Activated CD4-positive, alpha-beta T cell treated with anti-CD3 and anti-CD28 coated beads, Interleukin-2, amount 10 ng/mL, durations not matched to agents 7 days and 5 days (primary cell): ENCODE measurements at regions not wholly inside any gene's neighbourhood (a gene's known extent, or its start where the extent isn't known, plus 50 kb on each side); places are given as distances from the start of the nearest gene placed in this dataset.
"Not testable (repeated sequence)": the region's sequence is repeated elsewhere in the genome, so short reads cannot be mapped to it uniquely, and the experiment has no call there.

Experiments used
- CTCF ChIA-PET: fragments of 350-600 bp; sonication (Branson Sonifier 250); formaldehyde crosslinking; loops from one replicate; lab custom pipeline; 2021; ENCODE audit warnings: antibody characterized with exemption; lab: Charles Lee
- POLR2A ChIA-PET: fragments of 350-600 bp; sonication (Branson Sonifier 250); formaldehyde crosslinking; loops from one replicate; lab custom pipeline; 2021; ENCODE audit warnings: antibody characterized with exemption; lab: Charles Lee
- DNase-seq: peaks from one replicate; pipeline ENCODE4 v3.0.0-alpha.2; 2020
- H3K27ac Mint-ChIP-seq: one replicate; pipeline ENCODE4 v1.8.0; 2021; ENCODE audit warnings: mild to moderate bottlenecking, moderate library complexity, mixed read lengths
- H3K27me3 Mint-ChIP-seq: one replicate; pipeline ENCODE4 v1.8.0; 2021; ENCODE audit warnings: mixed read lengths
- H3K36me3 Mint-ChIP-seq: one replicate; pipeline ENCODE4 v1.8.0; 2021; ENCODE audit warnings: low read depth, mixed read lengths
- H3K4me1 Mint-ChIP-seq: one replicate; pipeline ENCODE4 v1.8.0; 2021; ENCODE audit warnings: mixed read lengths
- H3K4me3 Mint-ChIP-seq: one replicate; pipeline ENCODE4 v1.8.0; 2021; ENCODE audit warnings: mild to moderate bottlenecking, moderate library complexity, mixed read lengths
- H3K9me3 Mint-ChIP-seq: one replicate; pipeline ENCODE4 v1.8.0; 2021; ENCODE audit warnings: mixed read lengths

DNA sequence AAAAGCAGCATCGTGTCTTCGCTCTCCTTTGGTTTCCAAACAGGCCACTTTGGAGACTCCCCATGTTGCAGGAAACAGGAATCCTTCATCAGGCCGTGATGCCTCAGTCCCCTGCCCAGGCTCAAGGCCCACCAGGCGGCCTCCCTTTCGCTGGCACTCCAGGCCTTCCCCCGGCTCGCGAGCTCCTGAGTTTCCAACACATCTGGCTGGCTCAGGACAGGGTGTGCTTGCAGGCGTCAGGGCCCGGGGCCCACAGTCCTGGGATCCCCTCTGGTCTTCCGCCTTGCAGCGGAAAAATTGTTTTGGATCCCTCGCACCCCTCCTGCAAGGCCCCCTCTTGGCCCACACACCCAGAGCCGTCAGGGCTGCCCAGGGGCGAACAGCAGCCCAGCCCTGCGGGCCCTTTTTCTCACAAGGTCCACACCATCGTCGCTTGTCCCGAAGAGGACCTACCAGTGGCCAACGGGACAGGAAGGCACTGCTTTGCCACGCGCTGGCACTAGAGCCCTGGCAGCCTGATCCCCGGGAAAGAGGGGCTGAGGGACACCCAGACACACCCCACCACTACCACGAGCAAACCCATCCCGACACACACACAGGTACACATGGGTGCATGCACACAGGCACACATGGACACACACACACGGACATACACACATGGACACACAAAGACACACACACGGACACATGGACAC, 1930.9 kb upstream of the DEFB115 start:
- CTCF ChIA-PET, result no interaction called here
- H3K9me3 Mint-ChIP-seq, result peaks cover 43% of the 10 kb centered on the region
- no peak overlapping the region for H3K4me3 Mint-ChIP-seq
- H3K4me1 Mint-ChIP-seq, result peaks cover 2% of the 10 kb centered on the region
- H3K27ac Mint-ChIP-seq, result no peak overlapping the region
- H3K36me3 Mint-ChIP-seq, result peaks cover 4% of the 10 kb centered on the region
- no peak for DNase-seq
- no peaks in the 10 kb centered on the region for H3K27me3 Mint-ChIP-seq
- POLR2A ChIA-PET, result no interaction called here

DNA sequence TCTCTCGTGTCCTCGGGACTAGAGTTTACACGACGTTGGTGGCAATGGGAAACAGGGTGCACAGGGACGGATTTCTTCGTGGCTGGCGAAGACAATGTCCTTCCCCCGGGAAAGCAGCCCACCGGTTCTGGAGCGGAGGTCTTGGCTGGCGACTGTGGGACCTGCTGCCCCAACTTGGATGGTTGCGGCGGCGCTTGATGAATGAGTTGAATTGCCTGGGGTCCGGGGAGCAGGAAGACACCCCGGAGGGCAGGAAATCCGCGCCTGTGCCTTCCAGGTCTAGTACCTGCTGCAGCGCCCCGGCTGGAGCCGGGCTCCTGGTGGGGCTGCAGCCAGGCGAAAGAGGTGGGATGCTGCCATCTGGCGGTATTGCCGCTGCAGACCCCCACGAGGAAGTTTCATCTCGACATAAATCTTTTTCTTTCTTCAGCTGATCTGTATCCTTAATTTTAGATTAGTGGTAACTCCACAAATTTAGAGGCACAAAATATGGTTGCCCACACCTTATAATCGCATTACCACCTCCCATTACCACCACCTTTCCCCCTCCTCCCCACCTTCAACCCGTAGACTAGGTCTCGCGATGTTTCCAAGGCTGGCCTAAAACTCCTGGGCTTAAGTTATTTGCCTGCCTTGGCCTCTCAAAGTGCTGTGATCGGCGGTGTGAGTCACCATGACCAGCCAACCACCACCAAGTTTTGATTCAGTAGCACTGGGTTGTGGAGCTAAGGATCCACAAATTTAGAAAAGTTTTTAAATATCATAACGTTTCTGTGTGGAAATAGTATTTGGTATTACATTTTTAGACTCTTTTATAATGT, 1929.7 kb upstream of the DEFB115 start:
- H3K9me3 Mint-ChIP-seq, result peaks cover 52% of the 10 kb centered on the region
- H3K4me3 Mint-ChIP-seq, H3K27me3 Mint-ChIP-seq, POLR2A ChIA-PET, H3K36me3 Mint-ChIP-seq, CTCF ChIA-PET, H3K27ac Mint-ChIP-seq, H3K4me1 Mint-ChIP-seq, DNase-seq: not testable (repeated sequence)

DNA sequence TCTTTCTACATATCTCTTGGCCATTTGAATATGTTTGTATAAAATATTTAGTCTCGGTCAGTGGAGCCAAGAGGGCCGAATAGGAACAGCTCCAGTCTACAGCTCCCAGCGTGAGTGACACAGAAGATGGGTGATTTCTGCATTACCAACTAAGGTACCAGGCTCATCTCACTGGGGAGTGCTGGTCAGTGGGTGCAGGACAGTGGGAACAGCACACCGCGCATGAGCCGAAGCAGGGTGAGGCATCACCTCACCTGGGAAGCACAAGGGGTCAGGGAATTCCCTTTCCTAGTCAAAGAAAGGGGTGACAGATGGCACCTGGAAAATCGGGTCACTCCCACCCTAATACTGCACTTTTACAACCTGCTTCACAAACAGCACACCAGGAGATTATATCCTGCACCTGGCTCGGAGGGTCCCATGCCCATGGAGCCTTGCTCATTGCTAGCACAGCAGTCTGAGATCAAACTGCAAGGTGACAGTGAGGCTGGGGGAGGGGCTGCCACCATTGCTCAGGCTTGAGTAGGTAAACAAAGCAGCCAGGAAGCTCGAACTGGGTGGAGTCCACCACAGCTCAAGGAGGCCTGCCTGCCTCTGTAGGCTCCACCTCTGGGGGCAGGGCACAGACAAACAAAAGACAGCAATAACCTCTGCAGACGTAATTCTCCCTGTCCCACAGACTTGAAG, 1926.9 kb upstream of the DEFB115 start:
- H3K27me3 Mint-ChIP-seq, H3K27ac Mint-ChIP-seq, CTCF ChIA-PET, H3K4me3 Mint-ChIP-seq, H3K36me3 Mint-ChIP-seq, H3K4me1 Mint-ChIP-seq, DNase-seq, POLR2A ChIA-PET: not testable (repeated sequence)
- H3K9me3 Mint-ChIP-seq, result peaks cover 58% of the 10 kb centered on the region

DNA sequence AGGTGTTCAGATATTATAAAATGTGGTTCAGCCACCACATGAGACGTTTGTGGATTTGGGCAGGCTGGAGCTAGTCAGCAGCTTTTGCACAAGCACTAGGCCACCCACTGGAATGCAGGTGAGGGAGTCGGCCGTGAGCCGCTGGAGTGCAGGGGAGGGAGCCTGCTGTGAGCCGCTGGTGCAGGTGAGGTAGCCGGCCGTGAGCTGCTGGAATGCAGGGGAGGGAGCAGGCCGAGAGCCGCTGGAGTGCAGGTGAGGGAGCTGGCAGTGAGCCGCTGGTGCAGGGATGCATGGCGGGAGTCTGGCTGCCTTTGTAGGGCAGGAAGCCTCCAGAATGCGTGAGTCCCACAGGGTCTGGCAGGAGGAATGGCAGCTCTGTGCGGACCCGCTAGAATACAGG, 1907.6 kb upstream of the DEFB115 start:
- H3K9me3 Mint-ChIP-seq, result peaks cover 24% of the 10 kb centered on the region
- peaks cover 1% of the 10 kb centered on the region for H3K36me3 Mint-ChIP-seq
- ChIA-PET CTCF (interaction anchor here (0.7 kb wide), 1 partner anchor 27 kb away, joined by 3 read pairs; no protein-coding TSS in a partner anchor), POLR2A (no interaction called here)
- no peaks in the 10 kb centered on the region for H3K4me1 Mint-ChIP-seq
- H3K27ac Mint-ChIP-seq, result no peak overlapping the region
- no peaks in the 10 kb centered on the region for H3K27me3 Mint-ChIP-seq
- H3K4me3 Mint-ChIP-seq, result no peak overlapping the region
- no peak for DNase-seq

DNA sequence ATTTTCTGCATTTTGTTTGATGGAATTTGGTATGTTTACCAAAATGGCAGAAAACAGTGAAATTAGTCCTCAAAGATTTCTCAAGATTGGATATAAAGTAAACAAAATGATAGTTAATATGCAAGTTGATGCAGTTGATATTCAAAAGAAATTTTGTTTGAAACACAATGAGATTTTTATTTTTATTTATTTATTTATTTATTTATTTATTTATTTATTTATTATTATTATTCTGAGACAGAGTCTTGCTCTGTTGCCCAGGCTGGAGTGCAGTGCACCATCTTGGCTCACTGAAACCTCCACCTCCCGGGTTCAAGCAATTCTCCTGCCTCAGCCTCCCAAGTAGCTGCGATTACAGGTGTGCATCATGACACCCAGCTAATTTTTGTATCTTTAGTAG, 1881.5 kb upstream of the DEFB115 start:
- H3K4me1 Mint-ChIP-seq, H3K9me3 Mint-ChIP-seq, CTCF ChIA-PET, H3K27me3 Mint-ChIP-seq, H3K36me3 Mint-ChIP-seq, POLR2A ChIA-PET, H3K4me3 Mint-ChIP-seq, DNase-seq, H3K27ac Mint-ChIP-seq: not testable (repeated sequence)

DNA sequence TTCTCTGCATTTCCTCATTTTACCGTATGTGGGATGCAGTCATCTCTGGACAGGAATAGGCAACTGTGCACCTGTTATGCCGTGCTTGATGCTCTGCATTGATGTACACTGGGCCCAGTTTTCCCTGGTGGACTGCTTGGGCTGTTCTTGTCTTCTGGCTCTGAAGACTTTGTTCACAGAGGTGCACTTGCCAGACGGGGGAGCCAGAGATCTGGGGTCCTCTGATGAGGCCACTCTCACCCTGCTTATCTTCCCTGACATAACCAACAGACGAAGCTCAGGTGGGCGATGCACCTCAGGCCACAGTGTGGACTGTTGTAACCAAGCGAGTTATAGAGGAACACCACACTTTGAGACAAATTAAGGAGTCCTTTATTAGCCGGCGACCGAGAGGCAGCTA, 1864.6 kb upstream of the DEFB115 start:
- DNase-seq, H3K36me3 Mint-ChIP-seq, CTCF ChIA-PET, H3K4me3 Mint-ChIP-seq, H3K27me3 Mint-ChIP-seq, H3K27ac Mint-ChIP-seq, POLR2A ChIA-PET, H3K4me1 Mint-ChIP-seq, H3K9me3 Mint-ChIP-seq: not testable (repeated sequence)

DNA sequence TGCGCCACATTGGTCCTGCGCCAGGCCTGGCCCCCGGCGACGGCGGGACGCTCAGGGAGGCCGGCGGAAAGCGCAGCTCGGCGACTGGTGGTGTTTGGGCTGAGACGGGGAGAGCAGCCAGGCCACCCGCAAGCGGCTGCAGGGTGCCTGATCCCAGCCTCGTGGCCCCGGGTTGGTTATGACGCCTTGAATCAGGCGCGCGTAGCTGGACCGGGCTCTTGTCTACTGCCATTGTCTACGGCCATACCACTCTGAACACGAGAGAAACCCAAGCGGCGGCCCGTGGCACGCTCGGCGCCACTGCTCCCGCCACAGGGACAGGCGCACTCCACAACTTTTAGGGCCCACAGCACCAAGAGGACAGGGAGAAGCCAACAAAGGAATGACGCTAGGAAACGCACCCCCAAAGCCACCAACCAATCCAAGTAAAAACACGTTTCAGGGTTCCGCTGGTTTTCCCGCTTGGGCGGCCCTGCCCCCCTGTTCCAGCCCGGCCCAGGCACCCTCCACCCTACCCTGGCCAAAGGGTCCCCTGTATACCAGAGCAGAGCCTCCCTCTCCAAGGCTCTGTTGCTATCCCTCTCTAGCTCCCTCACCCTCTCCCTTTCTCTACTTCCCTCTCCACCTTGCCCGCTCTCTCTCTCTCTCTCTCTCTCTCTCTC, 1849.3 kb upstream of the DEFB115 start:
- H3K27ac Mint-ChIP-seq, result no peak overlapping the region
- peaks cover 38% of the 10 kb centered on the region for H3K9me3 Mint-ChIP-seq
- ChIA-PET POLR2A (no interaction called here), CTCF (interaction anchor here (0.6 kb wide), 1 partner anchor 11 kb away, joined by 5 read pairs; no protein-coding TSS in a partner anchor)
- H3K36me3 Mint-ChIP-seq, result peaks cover 6% of the 10 kb centered on the region
- H3K27me3 Mint-ChIP-seq, result peaks cover 9% of the 10 kb centered on the region
- no peaks in the 10 kb centered on the region for H3K4me1 Mint-ChIP-seq
- no peak for DNase-seq
- no peak overlapping the region for H3K4me3 Mint-ChIP-seq

DNA sequence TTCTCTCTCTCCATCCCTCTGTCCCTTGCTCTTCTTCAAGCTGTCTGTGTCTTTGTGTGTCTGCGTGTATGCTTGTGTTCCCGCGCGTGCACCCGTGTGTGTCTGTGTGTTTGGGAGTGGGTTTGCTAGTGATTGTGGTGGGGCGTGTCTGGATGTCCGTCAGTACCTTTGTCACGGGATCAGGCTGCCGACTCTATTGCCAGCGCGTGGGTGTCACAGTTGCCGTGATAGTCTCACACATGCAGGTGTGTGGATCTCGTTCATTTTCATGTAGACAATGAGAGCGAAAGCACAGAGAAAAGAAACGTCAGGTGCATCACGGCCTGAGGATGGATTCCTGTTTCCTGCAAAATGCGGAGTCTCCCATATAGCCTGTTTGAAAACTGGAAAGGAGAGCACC, 1848.8 kb upstream of the DEFB115 start:
- H3K27ac Mint-ChIP-seq, H3K4me3 Mint-ChIP-seq, H3K36me3 Mint-ChIP-seq, POLR2A ChIA-PET, DNase-seq, H3K4me1 Mint-ChIP-seq, H3K27me3 Mint-ChIP-seq: not testable (repeated sequence)
- CTCF ChIA-PET, result interaction anchor here (0.6 kb wide), 1 partner anchor 10 kb away, joined by 5 read pairs; no protein-coding TSS in a partner anchor
- peaks cover 40% of the 10 kb centered on the region for H3K9me3 Mint-ChIP-seq

DNA sequence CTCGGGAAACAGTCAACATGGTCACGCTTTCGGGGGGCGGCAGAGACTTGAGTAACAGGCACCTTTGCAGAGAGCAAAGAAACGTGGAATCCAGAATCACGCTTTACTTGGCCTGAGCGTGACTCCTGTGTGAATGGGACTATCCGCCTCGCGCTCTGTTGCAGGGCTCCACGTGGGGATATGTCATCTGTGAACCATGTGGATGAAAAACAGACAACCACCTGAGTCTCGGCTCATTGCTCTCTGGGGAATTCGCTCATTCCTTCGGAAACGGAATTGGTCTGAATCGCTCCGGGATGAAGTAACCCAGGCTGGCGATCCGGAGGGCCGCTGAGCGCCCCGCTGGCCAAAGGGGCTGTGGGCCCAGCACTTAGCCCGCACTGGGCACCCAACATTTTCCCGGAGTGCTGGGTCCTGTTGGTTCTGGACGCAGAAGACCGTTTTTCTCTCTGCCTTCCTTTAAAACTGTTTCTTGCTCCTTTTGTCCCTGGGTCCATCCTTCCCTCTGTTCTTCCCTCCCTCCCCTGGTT, 1848.2 kb upstream of the DEFB115 start:
- POLR2A ChIA-PET, H3K4me1 Mint-ChIP-seq, H3K27me3 Mint-ChIP-seq, H3K4me3 Mint-ChIP-seq, CTCF ChIA-PET, H3K36me3 Mint-ChIP-seq, H3K27ac Mint-ChIP-seq, DNase-seq: not testable (repeated sequence)
- H3K9me3 Mint-ChIP-seq, result peaks cover 40% of the 10 kb centered on the region

DNA sequence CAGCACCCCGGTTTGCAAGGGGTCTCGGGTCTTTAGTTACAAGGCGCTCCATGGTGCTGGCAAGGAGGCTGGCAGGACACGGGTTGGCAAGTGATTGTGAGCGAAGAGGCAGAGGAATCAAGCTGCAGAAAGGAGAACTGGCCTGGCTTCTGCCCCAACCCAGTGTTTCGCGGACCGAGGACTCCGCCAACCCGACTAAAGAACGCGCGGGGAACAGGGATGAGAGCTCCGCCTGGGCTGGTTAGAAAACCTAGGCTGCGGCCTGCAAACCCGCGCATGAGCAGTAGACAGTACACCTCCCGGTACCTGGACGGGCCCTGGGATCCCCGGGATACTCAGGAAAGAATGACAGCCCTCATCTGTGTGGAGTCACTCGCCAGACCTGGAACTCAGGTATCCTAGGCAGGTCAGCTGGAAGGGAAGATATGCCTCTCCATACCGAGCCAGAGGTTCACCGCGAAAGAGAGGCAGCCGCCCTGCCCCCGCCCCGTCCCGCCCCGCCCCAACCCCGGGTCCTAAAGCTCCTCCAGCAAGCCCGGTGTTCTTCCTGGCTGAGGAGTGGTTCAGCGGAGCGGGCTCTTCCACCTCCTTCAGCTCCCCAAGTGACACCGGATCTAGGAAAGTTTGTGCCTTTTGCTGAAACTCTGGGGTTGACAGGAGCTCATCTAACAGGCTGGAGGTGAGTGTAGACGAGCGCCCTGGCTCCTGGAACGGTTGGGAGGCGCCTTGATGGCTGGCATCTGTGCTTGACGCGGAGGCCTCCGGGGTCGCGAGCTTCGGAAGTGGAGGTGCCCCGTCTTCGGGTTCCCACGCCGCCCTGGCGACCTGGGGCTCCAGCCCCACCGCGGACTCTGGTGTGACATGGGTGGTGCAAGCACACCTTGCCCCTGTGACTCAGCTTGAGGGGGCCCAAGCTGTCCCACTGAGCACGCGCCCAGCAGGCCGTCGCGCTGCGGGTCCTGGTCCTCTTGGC, 1847.3 kb upstream of the DEFB115 start:
- Mint-ChIP-seq H3K4me1 (no peaks in the 10 kb centered on the region), H3K27ac (no peak overlapping the region), H3K9me3 (peaks cover 36% of the 10 kb centered on the region), H3K4me3 (no peak overlapping the region), H3K36me3 (peaks cover 6% of the 10 kb centered on the region), H3K27me3 (peaks cover 9% of the 10 kb centered on the region)
- POLR2A ChIA-PET, result no interaction called here
- DNase-seq, result no peak
- CTCF ChIA-PET, result no interaction called here

DNA sequence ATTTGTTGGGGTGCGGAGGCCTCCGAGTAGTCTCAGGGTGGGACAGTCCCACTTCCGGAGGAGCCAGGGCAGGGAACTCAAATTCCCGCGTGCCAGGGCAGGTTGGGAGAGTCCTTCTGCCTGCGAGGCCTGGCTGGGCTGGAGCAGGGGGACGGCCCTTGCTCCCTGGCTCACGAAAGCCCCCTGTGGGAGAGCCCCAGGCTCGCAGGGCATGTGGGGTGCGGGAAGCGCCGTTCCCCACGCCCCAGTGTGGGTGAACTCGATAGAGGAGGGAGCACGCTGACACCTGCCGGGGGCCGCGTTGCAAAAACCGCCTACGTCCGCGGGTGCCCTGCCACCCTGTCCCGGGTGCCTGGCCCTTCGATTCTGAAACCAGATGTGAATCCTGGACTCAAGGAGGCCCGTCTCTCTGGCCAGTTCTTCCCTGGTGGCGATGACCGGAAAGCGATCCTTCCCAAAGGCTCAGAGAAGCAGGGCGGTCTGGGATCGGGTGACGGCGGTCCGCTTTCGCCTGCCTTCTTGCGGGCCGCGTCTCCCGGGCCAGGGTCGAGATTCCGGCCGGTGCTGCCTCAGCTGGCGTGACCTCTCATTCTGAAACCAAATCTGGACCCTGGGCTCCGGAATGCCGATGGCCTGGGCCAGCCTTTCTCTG, 1846.5 kb upstream of the DEFB115 start:
- Mint-ChIP-seq H3K4me3 (peak overlapping the region; percentile 26), H3K4me1 (no peaks in the 10 kb centered on the region), H3K27me3 (peaks cover 9% of the 10 kb centered on the region), H3K9me3 (peaks cover 36% of the 10 kb centered on the region), H3K27ac (no peak overlapping the region), H3K36me3 (peaks cover 6% of the 10 kb centered on the region)
- ChIA-PET CTCF (no interaction called here), POLR2A (no interaction called here)
- DNase-seq, result no peak
